Ishikawa (cell line): ENCODE measurements at regions not wholly inside any gene's neighbourhood (a gene's known extent, or its start where the extent isn't known, plus 50 kb on each side); places are given as distances from the start of the nearest gene placed in this dataset.

Experiments used
- CEBPB ChIP-seq: IDR thresholded peaks from 2 replicates; pipeline ENCODE4 v1.6.1; 2012
- EGR1 ChIP-seq: IDR thresholded peaks from 2 replicates; pipeline ENCODE4 v1.6.1; 2012
- EP300 ChIP-seq: IDR thresholded peaks from 2 replicates; pipeline ENCODE4 v1.6.1; 2012; ENCODE audit warnings: borderline replicate concordance
- FOXM1 ChIP-seq: IDR thresholded peaks from 2 replicates; pipeline ENCODE4 v1.6.1; 2012; ENCODE audit warnings: low read depth, borderline replicate concordance
- NFIC ChIP-seq: IDR thresholded peaks from 2 replicates; pipeline ENCODE4 v1.6.1; 2012
- RAD21 ChIP-seq: IDR thresholded peaks from 2 replicates; pipeline ENCODE4 v1.6.1; 2012; ENCODE audit warnings: low read depth
- TAF1 ChIP-seq: IDR thresholded peaks from 2 replicates; pipeline ENCODE4 v1.6.1; 2012; ENCODE audit warnings: low read depth, mild to moderate bottlenecking
- TCF12 ChIP-seq: IDR thresholded peaks from 2 replicates; pipeline ENCODE4 v1.6.1; 2012; ENCODE audit warnings: low read depth
- TEAD4 ChIP-seq: IDR thresholded peaks from 2 replicates; pipeline ENCODE4 v1.6.1; 2012
- YY1 ChIP-seq: IDR thresholded peaks from 2 replicates; pipeline ENCODE4 v1.6.1; 2012; ENCODE audit warnings: low read depth
- TF ChIP-seq, protein P1 (sequence below): IDR thresholded peaks from 2 replicates; pipeline ENCODE4 v1.6.1; 2012
- TF ChIP-seq, protein P2 (sequence below): IDR thresholded peaks from 2 replicates; pipeline ENCODE4 v1.6.1; 2012
- TF ChIP-seq, protein P3 (sequence below): IDR thresholded peaks from 2 replicates; pipeline ENCODE4 v1.6.1; 2012; ENCODE audit warnings: low read depth, mild to moderate bottlenecking

- no peak for TF ChIP-seq EP300
- no peak for TF ChIP-seq RAD21
- no peak for TF ChIP-seq FOXM1
- no peak for TF ChIP-seq CEBPB
- no peak for TF ChIP-seq TAF1
- no peak for TF ChIP-seq NFIC
- TF ChIP-seq TEAD4 = no peak
- TF ChIP-seq, protein P1, sequence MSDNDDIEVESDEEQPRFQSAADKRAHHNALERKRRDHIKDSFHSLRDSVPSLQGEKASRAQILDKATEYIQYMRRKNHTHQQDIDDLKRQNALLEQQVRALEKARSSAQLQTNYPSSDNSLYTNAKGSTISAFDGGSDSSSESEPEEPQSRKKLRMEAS = no peak
- TF ChIP-seq YY1 = no peak
- TF ChIP-seq EGR1 = no peak
- no peak for TF ChIP-seq TCF12
- TF ChIP-seq, protein P2, sequence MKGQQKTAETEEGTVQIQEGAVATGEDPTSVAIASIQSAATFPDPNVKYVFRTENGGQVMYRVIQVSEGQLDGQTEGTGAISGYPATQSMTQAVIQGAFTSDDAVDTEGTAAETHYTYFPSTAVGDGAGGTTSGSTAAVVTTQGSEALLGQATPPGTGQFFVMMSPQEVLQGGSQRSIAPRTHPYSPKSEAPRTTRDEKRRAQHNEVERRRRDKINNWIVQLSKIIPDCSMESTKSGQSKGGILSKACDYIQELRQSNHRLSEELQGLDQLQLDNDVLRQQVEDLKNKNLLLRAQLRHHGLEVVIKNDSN = no peak
- TF ChIP-seq, protein P3, sequence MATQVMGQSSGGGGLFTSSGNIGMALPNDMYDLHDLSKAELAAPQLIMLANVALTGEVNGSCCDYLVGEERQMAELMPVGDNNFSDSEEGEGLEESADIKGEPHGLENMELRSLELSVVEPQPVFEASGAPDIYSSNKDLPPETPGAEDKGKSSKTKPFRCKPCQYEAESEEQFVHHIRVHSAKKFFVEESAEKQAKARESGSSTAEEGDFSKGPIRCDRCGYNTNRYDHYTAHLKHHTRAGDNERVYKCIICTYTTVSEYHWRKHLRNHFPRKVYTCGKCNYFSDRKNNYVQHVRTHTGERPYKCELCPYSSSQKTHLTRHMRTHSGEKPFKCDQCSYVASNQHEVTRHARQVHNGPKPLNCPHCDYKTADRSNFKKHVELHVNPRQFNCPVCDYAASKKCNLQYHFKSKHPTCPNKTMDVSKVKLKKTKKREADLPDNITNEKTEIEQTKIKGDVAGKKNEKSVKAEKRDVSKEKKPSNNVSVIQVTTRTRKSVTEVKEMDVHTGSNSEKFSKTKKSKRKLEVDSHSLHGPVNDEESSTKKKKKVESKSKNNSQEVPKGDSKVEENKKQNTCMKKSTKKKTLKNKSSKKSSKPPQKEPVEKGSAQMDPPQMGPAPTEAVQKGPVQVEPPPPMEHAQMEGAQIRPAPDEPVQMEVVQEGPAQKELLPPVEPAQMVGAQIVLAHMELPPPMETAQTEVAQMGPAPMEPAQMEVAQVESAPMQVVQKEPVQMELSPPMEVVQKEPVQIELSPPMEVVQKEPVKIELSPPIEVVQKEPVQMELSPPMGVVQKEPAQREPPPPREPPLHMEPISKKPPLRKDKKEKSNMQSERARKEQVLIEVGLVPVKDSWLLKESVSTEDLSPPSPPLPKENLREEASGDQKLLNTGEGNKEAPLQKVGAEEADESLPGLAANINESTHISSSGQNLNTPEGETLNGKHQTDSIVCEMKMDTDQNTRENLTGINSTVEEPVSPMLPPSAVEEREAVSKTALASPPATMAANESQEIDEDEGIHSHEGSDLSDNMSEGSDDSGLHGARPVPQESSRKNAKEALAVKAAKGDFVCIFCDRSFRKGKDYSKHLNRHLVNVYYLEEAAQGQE = no peak
Observed at GRCh38 chr16:79668502-79668901, 68.0 kb upstream of the MAF start.
